Thyroid gland (tissue), 4 donors: ENCODE measurements at regions not wholly inside any gene's neighbourhood (a gene's known extent, or its start where the extent isn't known, plus 50 kb on each side); places are given as distances from the start of the nearest gene placed in this dataset.
"Not testable (repeated sequence)": the region's sequence is repeated elsewhere in the genome, so short reads cannot be mapped to it uniquely, and the experiment has no call there.

Source experiments
- DNase-seq, 2 donors: peaks; one replicate each; pipeline ENCODE4 v3.0.0-alpha.2; 2019
- H3K27ac ChIP-seq, 3 donors: fragments of 200-600 bp; sonication (generic); 1 replicate in 2 of 3; 2 replicates in 1 of 3; pipeline ENCODE4 v1.5.1; 2016 to 2019; ENCODE audit warnings: mild to moderate bottlenecking in 1 of 3, moderate library complexity in 1 of 3
- H3K27me3 ChIP-seq: fragments of 200-600 bp; sonication (generic); one replicate; pipeline ENCODE4 v1.5.1; 2019
- H3K36me3 ChIP-seq, 2 donors: fragments of 200-600 bp; sonication (generic); one replicate each; pipeline ENCODE4 v1.5.1; 2016 to 2019
- H3K4me1 ChIP-seq, 2 donors: fragments of 200-600 bp; sonication (generic); one replicate each; pipeline ENCODE4 v1.5.1; 2017 to 2019
- H3K4me3 ChIP-seq, 3 donors: fragments of 200-600 bp; sonication (generic); replicated peaks in 1 of 3; 1 replicate in 2 of 3; 2 replicates in 1 of 3; pipeline ENCODE4 v1.5.1; 2016; ENCODE audit warnings: mild to moderate bottlenecking in 1 of 3
- H3K9me3 ChIP-seq: fragments of 200-600 bp; sonication (generic); one replicate; pipeline ENCODE4 v1.5.1; 2017
- POLR2A ChIP-seq, 2 donors: fragments of 450-650 bp; IDR thresholded peaks; one replicate each; pipeline ENCODE4 v1.6.1; 2017; ENCODE audit warnings: antibody characterized with exemption in 2 of 2, mild to moderate bottlenecking in 2 of 2, moderate library complexity in 1 of 2
- WGBS, 2 donors: methylation state at CpG; one replicate each; pipeline ENCODE4 v1.1.5; 2017; 5-methylcytosine and 5-hydroxymethylcytosine counted together
- intact Hi-C: fragments of 100-400 bp; cut with DNase I; formaldehyde crosslinking; loops from one replicate; pipeline ENCODE4 v1.15.1; 2023
- TF ChIP-seq, protein P1 (sequence below), 6 experiments: fragments of 200-600 bp in 3 of 6; fragments of 450-650 bp in 3 of 6; sonication (generic) in 3 of 6; IDR thresholded peaks; one replicate each; pipeline ENCODE4 v1.5.1; 2016 to 2019; ENCODE audit warnings: antibody characterized with exemption in 6 of 6, mild to moderate bottlenecking in 2 of 6, inconsistent platforms in 1 of 6, moderate library complexity in 1 of 6

DNA sequence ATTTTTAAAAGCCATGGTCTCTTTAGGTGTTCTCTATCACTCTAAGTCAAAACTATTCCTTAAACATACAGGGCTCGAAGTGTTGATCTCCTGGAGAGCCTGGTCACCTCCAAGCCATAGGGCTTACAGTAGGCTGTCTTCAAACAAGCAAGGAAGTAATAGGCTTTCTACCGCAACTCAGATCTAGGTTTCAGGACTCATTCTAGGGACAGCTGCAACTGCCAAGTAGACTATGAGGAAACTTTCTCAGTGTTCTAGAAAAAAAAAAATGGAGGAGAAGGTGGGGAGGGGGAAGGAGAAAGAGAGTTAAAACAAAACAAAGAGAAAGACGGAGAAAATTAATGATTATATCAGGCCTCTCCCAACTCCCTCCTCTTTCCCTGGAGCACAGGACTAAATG, 106.9 kb upstream of the ETV6 start:
- H3K36me3 ChIP-seq, result no peaks in the 10 kb centered on the region
- DNase-seq, result no peak
- TF ChIP-seq, protein P1, sequence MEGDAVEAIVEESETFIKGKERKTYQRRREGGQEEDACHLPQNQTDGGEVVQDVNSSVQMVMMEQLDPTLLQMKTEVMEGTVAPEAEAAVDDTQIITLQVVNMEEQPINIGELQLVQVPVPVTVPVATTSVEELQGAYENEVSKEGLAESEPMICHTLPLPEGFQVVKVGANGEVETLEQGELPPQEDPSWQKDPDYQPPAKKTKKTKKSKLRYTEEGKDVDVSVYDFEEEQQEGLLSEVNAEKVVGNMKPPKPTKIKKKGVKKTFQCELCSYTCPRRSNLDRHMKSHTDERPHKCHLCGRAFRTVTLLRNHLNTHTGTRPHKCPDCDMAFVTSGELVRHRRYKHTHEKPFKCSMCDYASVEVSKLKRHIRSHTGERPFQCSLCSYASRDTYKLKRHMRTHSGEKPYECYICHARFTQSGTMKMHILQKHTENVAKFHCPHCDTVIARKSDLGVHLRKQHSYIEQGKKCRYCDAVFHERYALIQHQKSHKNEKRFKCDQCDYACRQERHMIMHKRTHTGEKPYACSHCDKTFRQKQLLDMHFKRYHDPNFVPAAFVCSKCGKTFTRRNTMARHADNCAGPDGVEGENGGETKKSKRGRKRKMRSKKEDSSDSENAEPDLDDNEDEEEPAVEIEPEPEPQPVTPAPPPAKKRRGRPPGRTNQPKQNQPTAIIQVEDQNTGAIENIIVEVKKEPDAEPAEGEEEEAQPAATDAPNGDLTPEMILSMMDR (IDR thresholded peaks at IDR 0.05), result no peak
- no peak for TF ChIP-seq POLR2A (IDR thresholded peaks at IDR 0.05)
- H3K4me3 ChIP-seq, result no peak overlapping the region
- H3K27me3 ChIP-seq, result no peaks in the 10 kb centered on the region
- WGBS, 2 donors, result 74 to 80% methylated on average over 3 of the region's 3 CpGs
- no peak overlapping the region for H3K27ac ChIP-seq
- intact Hi-C loops, result no loop called here
- H3K9me3 ChIP-seq, result no peaks in the 10 kb centered on the region
- peaks cover 7 to 18% of the 10 kb centered on the region in 2 donors for H3K4me1 ChIP-seq

DNA sequence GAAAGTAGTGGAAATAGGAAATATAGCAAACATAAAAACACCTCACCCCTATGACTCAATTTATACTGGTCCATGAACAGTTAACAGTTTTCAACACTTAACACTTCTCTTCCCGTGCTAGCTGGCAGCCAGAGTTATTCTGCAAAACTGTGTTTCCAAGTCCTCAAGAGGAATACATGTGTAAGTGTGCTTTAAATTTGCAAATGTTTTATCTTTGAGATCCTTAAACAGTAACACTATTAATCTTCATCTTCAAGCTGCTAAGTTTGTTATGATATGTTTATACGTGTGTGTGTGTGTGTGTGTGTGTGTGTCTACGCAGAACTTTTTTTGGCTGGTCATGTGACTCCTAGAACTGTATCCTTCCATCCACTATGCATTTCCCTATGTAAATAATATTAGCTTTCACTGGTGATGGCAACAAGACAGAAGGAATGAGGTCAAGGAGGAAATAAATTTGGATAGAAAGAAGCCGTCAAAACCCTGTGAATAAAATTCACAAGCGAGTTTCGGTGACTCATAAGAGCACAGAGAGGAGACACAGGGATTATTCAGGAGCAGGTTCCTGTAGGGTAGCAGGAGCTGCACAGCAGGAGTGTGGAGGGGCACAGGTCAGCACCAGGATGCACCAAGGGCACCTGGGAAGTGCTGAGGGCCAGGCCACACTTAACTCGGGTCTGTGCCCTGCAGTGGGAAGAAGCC, 105.9 kb upstream of the ETV6 start:
- H3K27me3 ChIP-seq, result no peaks in the 10 kb centered on the region
- intact Hi-C loops, result no loop called here
- H3K27ac ChIP-seq, result no peak overlapping the region
- peaks cover 7 to 18% of the 10 kb centered on the region in 2 donors for H3K4me1 ChIP-seq
- TF ChIP-seq POLR2A (IDR thresholded peaks at IDR 0.05), result no peak
- TF ChIP-seq, protein P1 (IDR thresholded peaks at IDR 0.05), result no peak
- WGBS, 2 donors, result 59 to 69% methylated on average over 7 of the region's 7 CpGs
- no peak for DNase-seq
- H3K36me3 ChIP-seq, result no peaks in the 10 kb centered on the region
- H3K9me3 ChIP-seq, result no peaks in the 10 kb centered on the region
- no peak overlapping the region for H3K4me3 ChIP-seq

DNA sequence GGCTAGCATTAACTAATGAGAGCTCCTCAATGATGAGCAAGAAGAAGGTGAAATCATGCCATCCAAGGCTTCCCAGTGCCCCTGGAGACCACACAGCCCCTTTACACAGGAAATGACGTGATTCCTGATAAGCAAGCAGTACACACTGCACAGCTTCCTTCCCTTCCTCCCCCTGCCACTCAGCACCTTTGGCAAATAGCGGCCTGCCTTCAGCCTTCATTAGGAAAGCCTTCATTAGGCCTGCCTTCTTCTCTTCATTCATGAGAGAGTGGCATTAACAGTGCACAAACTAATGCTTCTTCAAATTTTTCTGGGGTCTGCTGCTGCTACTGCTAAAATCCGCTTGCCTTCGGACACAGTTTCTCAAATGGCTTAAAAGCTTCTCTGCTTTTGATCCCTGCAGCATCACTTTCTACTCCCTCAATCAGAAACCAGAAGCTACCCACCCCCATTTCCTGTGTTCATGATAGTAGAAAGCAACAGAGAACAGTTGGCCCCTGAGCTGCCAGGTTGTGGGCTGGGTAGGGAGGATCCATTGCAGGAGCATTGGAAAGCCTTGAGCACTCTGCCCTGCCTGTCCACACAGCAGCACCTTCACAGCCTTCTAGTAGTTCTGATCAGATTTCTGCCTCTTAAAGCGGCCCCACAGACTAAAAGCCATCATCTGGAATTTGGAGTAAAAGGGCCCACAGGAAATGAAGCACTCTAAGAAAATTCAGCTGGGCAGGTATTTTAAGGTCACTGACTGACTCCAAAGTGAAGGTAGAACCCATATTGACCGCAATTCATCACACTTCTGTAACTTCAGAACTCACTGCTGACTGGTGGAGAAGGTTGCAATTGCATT, 103.8 kb upstream of the ETV6 start:
- WGBS, 2 donors, result 67 to 68% methylated on average over 6 of the region's 6 CpGs

DNA sequence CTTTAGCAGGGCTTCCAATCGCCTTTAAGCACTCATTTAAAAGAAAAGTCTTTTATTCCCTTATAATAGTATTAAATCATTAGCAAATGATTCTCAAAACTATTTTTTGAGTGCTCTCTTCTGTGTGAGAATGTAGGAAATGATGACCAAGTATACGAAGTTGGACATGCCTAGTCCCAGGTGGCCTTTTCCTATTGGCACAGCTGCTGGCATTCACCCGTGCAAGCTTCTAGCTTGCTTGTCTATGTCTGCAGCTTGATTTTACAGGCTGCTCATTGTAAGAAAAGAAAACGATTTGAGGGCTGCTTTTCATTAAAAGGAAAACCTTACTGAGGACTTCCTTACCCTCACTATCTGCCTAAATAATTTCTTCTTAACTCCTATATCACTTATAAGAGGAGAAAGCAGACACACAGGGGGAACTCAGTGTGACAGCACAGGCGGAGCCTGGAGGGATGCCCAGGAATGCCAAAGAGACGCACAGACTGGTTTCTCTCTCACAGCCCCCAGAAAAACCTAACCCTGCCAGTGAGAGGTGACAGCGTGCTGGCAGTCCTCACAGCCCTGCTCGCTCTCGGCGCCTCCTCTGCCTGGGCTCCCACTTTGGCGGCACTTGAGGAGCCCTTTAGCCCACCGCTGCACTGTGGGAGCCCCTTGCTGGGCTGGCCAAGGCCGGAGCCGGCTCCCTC, 102.7 kb upstream of the ETV6 start:
- H3K36me3 ChIP-seq, intact Hi-C loops, H3K27me3 ChIP-seq, H3K9me3 ChIP-seq: not testable (repeated sequence)
- Histone ChIP-seq H3K27ac (peak overlapping the region; percentile 18 to 46 (median 28)), H3K4me3 (peak overlapping the region in 1 of 3 donors; percentile 34), H3K4me1 (peaks cover 7 to 18% of the 10 kb centered on the region in 2 donors)
- DNase-seq, result peak; percentile 61 to 82
- 33 to 40% methylated on average over 10 to 14 of the region's 14 CpGs for WGBS, 2 donors

More for the DNA sequence above, 103.8 kb upstream of the ETV6 start:
- no peaks in the 10 kb centered on the region for H3K36me3 ChIP-seq
- no peak for DNase-seq
- H3K27me3 ChIP-seq, result no peaks in the 10 kb centered on the region
- intact Hi-C loops, result no loop called here
- no peak for TF ChIP-seq POLR2A (IDR thresholded peaks at IDR 0.05)
- TF ChIP-seq, protein P1 (IDR thresholded peaks at IDR 0.05), result no peak
- H3K9me3 ChIP-seq, result no peaks in the 10 kb centered on the region
- H3K4me3 ChIP-seq, result no peak overlapping the region
- H3K27ac ChIP-seq, result peak overlapping the region in 1 of 3 donors; percentile 28
- H3K4me1 ChIP-seq, result peaks cover 7 to 18% of the 10 kb centered on the region in 2 donors

DNA sequence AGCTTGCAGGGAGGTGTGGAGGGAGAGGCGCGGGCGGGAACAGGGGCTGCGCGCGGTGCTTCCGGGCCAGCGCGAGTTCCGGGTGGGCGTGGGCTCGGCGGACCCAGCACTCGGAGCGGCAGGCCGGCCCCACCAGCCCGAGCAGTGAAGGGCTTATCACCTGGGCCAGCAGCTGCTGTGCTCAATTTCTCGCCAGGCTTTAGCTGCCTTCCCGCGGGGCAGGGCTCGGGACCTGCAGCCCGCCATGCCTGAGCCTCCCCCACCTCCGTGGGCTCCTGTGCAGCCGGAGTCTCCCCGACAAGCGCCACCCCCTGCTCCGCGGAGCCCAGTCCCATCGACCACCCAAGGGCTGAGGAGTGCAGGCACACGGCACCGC, 102.2 kb upstream of the ETV6 start:
- intact Hi-C loops, DNase-seq, H3K9me3 ChIP-seq, H3K27me3 ChIP-seq, H3K36me3 ChIP-seq: not testable (repeated sequence)
- 99% methylated on average over 12 of the region's 31 CpGs; no CpG with 5 or more reads in 1 of the 2 donors for WGBS, 2 donors
- Histone ChIP-seq H3K4me3 (peak overlapping the region in 1 of 3 donors; percentile 34), H3K27ac (peak overlapping the region in 2 of 3 donors; percentile 18 to 28), H3K4me1 (peaks cover 7 to 18% of the 10 kb centered on the region in 2 donors)
